Panc1 (cell line): ENCODE measurements at regions not wholly inside any gene's neighbourhood (a gene's known extent, or its start where the extent isn't known, plus 50 kb on each side); places are given as distances from the start of the nearest gene placed in this dataset.

Source experiments
- ATAC-seq: fragments of 200-7000 bp; cut with Tn5 transposase; 2 replicates; pipeline ENCODE4 v1.9.1; 2020; ENCODE audit warnings: mild to moderate bottlenecking, moderate library complexity
- BruUV-seq: library from RNA; stranded (reverse); fragments of 400-500 nt; replicated peaks from 2 replicates; lab custom pipeline; 2021; lab: Mats Ljungman, UMichigan
- CTCF ChIA-PET: fragments of 300-600 bp; sonication (Branson Sonifier 250); formaldehyde crosslinking; loops from one replicate; lab custom pipeline; 2022; ENCODE audit warnings: antibody characterized with exemption; lab: Charles Lee
- POLR2A ChIA-PET: fragments of 300-600 bp; sonication (Branson Sonifier 250); formaldehyde crosslinking; loops from one replicate; lab custom pipeline; 2022; ENCODE audit warnings: antibody characterized with exemption; lab: Charles Lee
- DNase-seq: peaks from one replicate; pipeline ENCODE4 v3.0.0-alpha.2; 2010; ENCODE audit warnings: low read depth, low spot score
- H3K27ac ChIP-seq: 2 replicates; pipeline ENCODE4 v1.5.1; 2011; ENCODE audit warnings: mild to moderate bottlenecking, low read length, inconsistent platforms
- H3K27me3 ChIP-seq: fragments of 200-500 bp; sonication (Bioruptor generic); 2 replicates; pipeline ENCODE4 v1.6.0; 2014; ENCODE audit warnings: low read length, inconsistent platforms; ENCODE audit not compliant: control insufficient read depth, insufficient read depth
- H3K36me3 ChIP-seq: fragments of 200-500 bp; sonication (Bioruptor generic); 2 replicates; pipeline ENCODE4 v1.5.1; 2014; ENCODE audit warnings: inconsistent platforms, mild to moderate bottlenecking, low read length, moderate library complexity; ENCODE audit not compliant: control insufficient read depth, insufficient read depth
- H3K4me1 ChIP-seq: 2 replicates; pipeline ENCODE4 v1.5.1; 2011; ENCODE audit warnings: inconsistent platforms, mild to moderate bottlenecking, low read length, moderate library complexity; ENCODE audit not compliant: control insufficient read depth, insufficient read depth
- H3K4me3 ChIP-seq, 2 experiments: 2 replicates each; pipeline ENCODE4 v1.5.1; 2011 to 2012; ENCODE audit warnings: low read depth in 2 of 2, low read length in 2 of 2, mild to moderate bottlenecking in 2 of 2, inconsistent platforms in 1 of 2, moderate library complexity in 1 of 2
- H3K9me3 ChIP-seq: fragments of 200-500 bp; sonication (Bioruptor generic); 2 replicates; pipeline ENCODE4 v1.5.1; 2014; ENCODE audit warnings: low read depth, mild to moderate bottlenecking, inconsistent platforms, low read length, moderate library complexity; ENCODE audit not compliant: control insufficient read depth, insufficient read depth
- POLR2AphosphoS5 ChIP-seq: IDR thresholded peaks from 2 replicates; pipeline ENCODE4 v1.6.1; 2012; ENCODE audit warnings: mild to moderate bottlenecking, low read depth, low read length, moderate library complexity
- REST ChIP-seq, 2 experiments: IDR thresholded peaks; 2 replicates each; pipeline ENCODE4 v1.6.1; 2011 to 2012; ENCODE audit warnings: low read depth in 2 of 2, control low read depth in 1 of 2, low read length in 1 of 2, mild to moderate bottlenecking in 1 of 2, moderate library complexity in 1 of 2; ENCODE audit not compliant: insufficient read depth in 1 of 2
- SIN3A ChIP-seq: IDR thresholded peaks from 2 replicates; pipeline ENCODE4 v1.6.1; 2012; ENCODE audit warnings: low read depth, mild to moderate bottlenecking, low read length, moderate library complexity, borderline replicate concordance; ENCODE audit not compliant: insufficient read depth
- TCF7L2 ChIP-seq: IDR thresholded peaks from 2 replicates; pipeline ENCODE4 v1.6.1; 2011; ENCODE audit warnings: mild to moderate bottlenecking, low read depth, low read length, inconsistent platforms
- in situ Hi-C: cut with HindIII; loops from 2 replicates; pipeline ENCODE4 v1.10.0; 2016; ENCODE audit warnings: low sequenced_read_pairs, low pct_unique_long_range_greater_than_20kb
- intact Hi-C: fragments of 100-400 bp; cut with micrococcal nuclease; formaldehyde crosslinking; loops from one replicate; pipeline ENCODE4 v1.10.0; 2022; ENCODE audit not compliant: unreplicated experiment
- TF ChIP-seq, protein P1 (sequence below): fragments of 450-650 bp; IDR thresholded peaks from 2 replicates; pipeline ENCODE4 v1.5.1; 2017; ENCODE audit warnings: mild to moderate bottlenecking

GRCh38 chr2:234679741-234680687 is 183.1 kb upstream of the ARL4C start:
- intact Hi-C loops: no loop called here

DNA sequence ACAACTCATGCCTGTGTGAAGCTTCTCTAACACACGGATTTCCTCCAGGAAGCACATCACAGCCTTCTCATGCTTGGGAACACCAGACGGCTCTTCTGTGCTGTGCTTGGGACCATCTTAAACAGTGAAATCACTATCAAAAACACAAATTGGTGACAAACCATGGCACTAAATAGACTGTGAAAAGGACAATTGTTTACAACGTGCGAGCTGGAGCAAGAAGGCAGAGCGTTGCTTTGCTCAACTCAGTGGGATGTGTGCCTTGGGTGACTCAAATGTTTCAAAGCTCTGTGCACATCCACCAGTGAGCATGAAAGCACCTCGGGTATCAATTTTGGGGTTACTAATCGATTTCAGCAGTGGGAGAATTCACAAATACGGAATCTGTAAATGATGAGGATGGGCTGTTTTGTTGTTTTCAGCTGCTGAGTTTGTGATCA is 182.4 kb upstream of the ARL4C start:
- H3K4me3 ChIP-seq: no peak overlapping the region
- intact Hi-C loops: no loop called here
- TF ChIP-seq SIN3A (no peak), REST (IDR thresholded peaks at IDR 0.05; ENCODE audit: insufficient read depth in 1 of 2, low read depth in 2 of 2, low read length in 1 of 2) (no peak), TCF7L2 (no peak), POLR2AphosphoS5 (no peak)
- TF ChIP-seq, protein P1, sequence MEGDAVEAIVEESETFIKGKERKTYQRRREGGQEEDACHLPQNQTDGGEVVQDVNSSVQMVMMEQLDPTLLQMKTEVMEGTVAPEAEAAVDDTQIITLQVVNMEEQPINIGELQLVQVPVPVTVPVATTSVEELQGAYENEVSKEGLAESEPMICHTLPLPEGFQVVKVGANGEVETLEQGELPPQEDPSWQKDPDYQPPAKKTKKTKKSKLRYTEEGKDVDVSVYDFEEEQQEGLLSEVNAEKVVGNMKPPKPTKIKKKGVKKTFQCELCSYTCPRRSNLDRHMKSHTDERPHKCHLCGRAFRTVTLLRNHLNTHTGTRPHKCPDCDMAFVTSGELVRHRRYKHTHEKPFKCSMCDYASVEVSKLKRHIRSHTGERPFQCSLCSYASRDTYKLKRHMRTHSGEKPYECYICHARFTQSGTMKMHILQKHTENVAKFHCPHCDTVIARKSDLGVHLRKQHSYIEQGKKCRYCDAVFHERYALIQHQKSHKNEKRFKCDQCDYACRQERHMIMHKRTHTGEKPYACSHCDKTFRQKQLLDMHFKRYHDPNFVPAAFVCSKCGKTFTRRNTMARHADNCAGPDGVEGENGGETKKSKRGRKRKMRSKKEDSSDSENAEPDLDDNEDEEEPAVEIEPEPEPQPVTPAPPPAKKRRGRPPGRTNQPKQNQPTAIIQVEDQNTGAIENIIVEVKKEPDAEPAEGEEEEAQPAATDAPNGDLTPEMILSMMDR: no peak
- no peaks in the 10 kb centered on the region for H3K27me3 ChIP-seq
- ChIA-PET POLR2A (no interaction called here), CTCF (no interaction called here)
- peaks cover 16% of the 10 kb centered on the region for H3K4me1 ChIP-seq
- ATAC-seq (no peak), DNase-seq (no peak)
- no peaks in the 10 kb centered on the region for H3K36me3 ChIP-seq
- H3K27ac ChIP-seq: peak overlapping the region; percentile 62
- no TSS peak for BruUV-seq
- H3K9me3 ChIP-seq: no peaks in the 10 kb centered on the region
- in situ Hi-C loops: no loop called here

More at GRCh38 chr2:234679741-234680687, 183.1 kb upstream of the ARL4C start:
- ChIA-PET POLR2A (no interaction called here), CTCF (interaction anchor here (0.6 kb wide), 1 partner anchor 721 kb away, joined by 13 read pairs; no protein-coding TSS in a partner anchor)
- TF ChIP-seq REST (IDR thresholded peaks at IDR 0.05; ENCODE audit: insufficient read depth in 1 of 2, low read depth in 2 of 2, low read length in 1 of 2): no peak
- TF ChIP-seq TCF7L2: peak; percentile 95
- no peaks in the 10 kb centered on the region for H3K27me3 ChIP-seq
- no peak overlapping the region for H3K4me3 ChIP-seq
- peak; percentile 71 for DNase-seq
- peak; percentile 93 for ATAC-seq
- in situ Hi-C loops: no loop called here
- BruUV-seq: no TSS peak
- H3K4me1 ChIP-seq: peaks cover 16% of the 10 kb centered on the region
- no peaks in the 10 kb centered on the region for H3K36me3 ChIP-seq
- H3K27ac ChIP-seq: peak overlapping the region; percentile 62
- no peaks in the 10 kb centered on the region for H3K9me3 ChIP-seq
